ENCODE measurements at regions not wholly inside any gene's neighbourhood (a gene's known extent, or its start where the extent isn't known, plus 50 kb on each side); places are given as distances from the start of the nearest gene placed in this dataset.
"Not testable (repeated sequence)": the region's sequence is repeated elsewhere in the genome, so short reads cannot be mapped to it uniquely, and the experiment has no call there.

- not testable (repeated sequence) for H3K9me3 ChIP-seq (ENCODE audit: control insufficient read depth, insufficient read depth, low read length); H3K9ac ChIP-seq (ENCODE audit: low read depth, low read length); H3K36me3 ChIP-seq (ENCODE audit: insufficient read depth, low read length); H3K4me1 ChIP-seq (ENCODE audit: insufficient read depth, low read length)
Observed at GRCh38 chr1:120357046-120357445, 57.8 kb upstream of the NBPF8 start.

GRCh38 chr1:120356170-120356569 is 58.7 kb upstream of the NBPF8 start:
- H3K9ac ChIP-seq (ENCODE audit: low read depth, low read length); H3K9me3 ChIP-seq (ENCODE audit: control insufficient read depth, insufficient read depth, low read length); H3K36me3 ChIP-seq (ENCODE audit: insufficient read depth, low read length); H3K4me1 ChIP-seq (ENCODE audit: insufficient read depth, low read length): not testable (repeated sequence)

- not testable (repeated sequence) for H3K4me1 ChIP-seq (ENCODE audit: insufficient read depth, low read length); H3K9me3 ChIP-seq (ENCODE audit: control insufficient read depth, insufficient read depth, low read length); H3K36me3 ChIP-seq (ENCODE audit: insufficient read depth, low read length)
- H3K9ac ChIP-seq (ENCODE audit: low read depth, low read length): peak overlapping the region; percentile 33; the same call in 1 of the 2 replicates
Observed at GRCh38 chr1:120354618-120355184, 60.1 kb upstream of the NBPF8 start.

- peak overlapping the region; percentile 33; the same call in 1 of the 2 replicates for H3K9ac ChIP-seq (ENCODE audit: low read depth, low read length)
- H3K4me1 ChIP-seq (ENCODE audit: insufficient read depth, low read length); H3K9me3 ChIP-seq (ENCODE audit: control insufficient read depth, insufficient read depth, low read length); H3K36me3 ChIP-seq (ENCODE audit: insufficient read depth, low read length): not testable (repeated sequence)
Observed at GRCh38 chr1:120342231-120343073, 72.4 kb upstream of the NBPF8 start.

- not testable (repeated sequence) for H3K36me3 ChIP-seq (ENCODE audit: insufficient read depth, low read length); H3K9me3 ChIP-seq (ENCODE audit: control insufficient read depth, insufficient read depth, low read length); H3K4me1 ChIP-seq (ENCODE audit: insufficient read depth, low read length)
- peak overlapping the region; percentile 37; the same call in 1 of the 2 replicates for H3K9ac ChIP-seq (ENCODE audit: low read depth, low read length)
Observed at GRCh38 chr1:120341756-120342155, 73.1 kb upstream of the NBPF8 start.

GRCh38 chr1:120340838-120341751 is 73.7 kb upstream of the NBPF8 start:
- not testable (repeated sequence) for H3K9me3 ChIP-seq (ENCODE audit: control insufficient read depth, insufficient read depth, low read length); H3K36me3 ChIP-seq (ENCODE audit: insufficient read depth, low read length); H3K4me1 ChIP-seq (ENCODE audit: insufficient read depth, low read length)
- H3K9ac ChIP-seq (ENCODE audit: low read depth, low read length): peak overlapping the region; percentile 28; the same call in 1 of the 2 replicates

- H3K36me3 ChIP-seq (ENCODE audit: insufficient read depth, low read length); H3K4me1 ChIP-seq (ENCODE audit: insufficient read depth, low read length); H3K9me3 ChIP-seq (ENCODE audit: control insufficient read depth, insufficient read depth, low read length); H3K9ac ChIP-seq (ENCODE audit: low read depth, low read length): not testable (repeated sequence)
Observed at GRCh38 chr1:120315738-120316137, 99.1 kb upstream of the NBPF8 start.

GRCh38 chr1:120311930-120312329 is 102.9 kb upstream of the NBPF8 start:
- H3K4me1 ChIP-seq (ENCODE audit: insufficient read depth, low read length); H3K9me3 ChIP-seq (ENCODE audit: control insufficient read depth, insufficient read depth, low read length); H3K9ac ChIP-seq (ENCODE audit: low read depth, low read length); H3K36me3 ChIP-seq (ENCODE audit: insufficient read depth, low read length): not testable (repeated sequence)

- H3K9ac ChIP-seq (ENCODE audit: low read depth, low read length); H3K36me3 ChIP-seq (ENCODE audit: insufficient read depth, low read length); H3K4me1 ChIP-seq (ENCODE audit: insufficient read depth, low read length); H3K9me3 ChIP-seq (ENCODE audit: control insufficient read depth, insufficient read depth, low read length): not testable (repeated sequence)
Observed at GRCh38 chr1:120308940-120309578, 105.8 kb upstream of the NBPF8 start.

- H3K36me3 ChIP-seq (ENCODE audit: insufficient read depth, low read length); H3K4me1 ChIP-seq (ENCODE audit: insufficient read depth, low read length); H3K9ac ChIP-seq (ENCODE audit: low read depth, low read length); H3K9me3 ChIP-seq (ENCODE audit: control insufficient read depth, insufficient read depth, low read length): not testable (repeated sequence)
Observed at GRCh38 chr1:120305046-120305445, 109.8 kb upstream of the NBPF8 start.

GRCh38 chr1:120304341-120304740 is 110.5 kb upstream of the NBPF8 start:
- H3K36me3 ChIP-seq (ENCODE audit: insufficient read depth, low read length); H3K9ac ChIP-seq (ENCODE audit: low read depth, low read length); H3K9me3 ChIP-seq (ENCODE audit: control insufficient read depth, insufficient read depth, low read length); H3K4me1 ChIP-seq (ENCODE audit: insufficient read depth, low read length): not testable (repeated sequence)

- not testable (repeated sequence) for H3K9me3 ChIP-seq (ENCODE audit: control insufficient read depth, insufficient read depth, low read length); H3K9ac ChIP-seq (ENCODE audit: low read depth, low read length); H3K4me1 ChIP-seq (ENCODE audit: insufficient read depth, low read length); H3K36me3 ChIP-seq (ENCODE audit: insufficient read depth, low read length)
Observed at GRCh38 chr1:120299433-120300057, 115.3 kb upstream of the NBPF8 start.

GRCh38 chr1:120298487-120298886 is 116.3 kb upstream of the NBPF8 start:
- not testable (repeated sequence) for H3K9me3 ChIP-seq (ENCODE audit: control insufficient read depth, insufficient read depth, low read length); H3K4me1 ChIP-seq (ENCODE audit: insufficient read depth, low read length)

GRCh38 chr1:120297345-120297953 is 117.4 kb upstream of the NBPF8 start:
- H3K4me1 ChIP-seq (ENCODE audit: insufficient read depth, low read length); H3K9ac ChIP-seq (ENCODE audit: low read depth, low read length); H3K36me3 ChIP-seq (ENCODE audit: insufficient read depth, low read length); H3K9me3 ChIP-seq (ENCODE audit: control insufficient read depth, insufficient read depth, low read length): not testable (repeated sequence)

More at GRCh38 chr1:120298487-120298886, 116.3 kb upstream of the NBPF8 start:
- H3K36me3 ChIP-seq (ENCODE audit: insufficient read depth, low read length); H3K9ac ChIP-seq (ENCODE audit: low read depth, low read length): not testable (repeated sequence)

All from ES-I3 (cell line).